Activated effector memory CD4-positive, alpha-beta T cell treated with Interleukin-2 at 50 U/mL for 16 hours (primary cell): ENCODE measurements at regions not wholly inside any gene's neighbourhood (a gene's known extent, or its start where the extent isn't known, plus 50 kb on each side); places are given as distances from the start of the nearest gene placed in this dataset.

Experiments
- DNase-seq: peaks from one replicate; pipeline ENCODE4 v3.0.0-alpha.2; 2020

- DNase-seq, result no peak
These were observed 187.2 kb upstream of the MPHOSPH6 start for GRCh38 chr16:82357237-82357636.

- no peak for DNase-seq
These were observed 180.5 kb upstream of the MPHOSPH6 start for GRCh38 chr16:82350560-82350959.

- DNase-seq, result no peak
These were observed 175.3 kb upstream of the MPHOSPH6 start for GRCh38 chr16:82345318-82345717.

DNA sequence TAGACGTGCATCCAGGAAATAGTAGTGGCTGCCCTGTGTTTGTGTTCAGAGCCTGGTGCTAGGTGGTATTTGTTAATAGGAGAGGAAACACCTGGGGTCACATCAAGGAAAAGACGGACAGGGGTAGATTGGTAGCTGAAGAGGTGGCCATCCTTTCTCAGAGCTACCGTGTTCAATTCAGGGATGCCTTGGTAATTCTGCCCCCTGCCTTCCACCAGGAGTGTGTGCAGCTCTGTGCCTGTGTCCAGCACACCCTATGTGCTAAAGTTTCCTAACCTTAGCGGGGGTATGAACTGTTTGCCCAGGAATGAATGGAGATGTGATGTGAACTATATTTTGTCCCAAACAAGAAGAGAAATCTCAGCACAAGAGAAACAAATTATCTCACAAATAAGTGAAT is 174.1 kb upstream of the MPHOSPH6 start:
- no peak for DNase-seq

DNA sequence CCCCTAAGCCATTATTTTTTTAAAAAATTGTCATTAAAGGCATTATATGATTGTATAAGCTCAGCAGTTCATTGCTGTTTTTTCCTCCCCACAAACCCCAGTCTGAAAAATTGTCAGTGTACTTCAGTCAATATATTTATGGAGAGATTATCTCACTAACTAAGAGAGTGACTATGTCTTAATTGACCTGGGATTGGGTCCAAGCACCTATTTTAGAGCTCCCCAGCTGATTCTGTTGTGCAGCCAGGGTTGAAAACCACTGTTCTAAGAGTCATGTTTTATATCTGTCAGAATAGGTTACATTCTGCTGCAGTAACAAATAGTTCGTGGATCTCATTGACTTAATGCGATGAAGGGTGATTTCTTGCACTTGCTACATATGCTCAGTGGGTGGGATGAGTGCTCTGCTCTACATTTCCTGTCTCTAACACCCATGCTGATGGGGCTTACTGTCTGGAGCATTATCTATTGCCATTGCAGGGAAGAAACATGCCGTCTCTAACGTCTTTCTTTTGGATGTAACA is 171.2 kb upstream of the MPHOSPH6 start:
- no peak for DNase-seq

DNA sequence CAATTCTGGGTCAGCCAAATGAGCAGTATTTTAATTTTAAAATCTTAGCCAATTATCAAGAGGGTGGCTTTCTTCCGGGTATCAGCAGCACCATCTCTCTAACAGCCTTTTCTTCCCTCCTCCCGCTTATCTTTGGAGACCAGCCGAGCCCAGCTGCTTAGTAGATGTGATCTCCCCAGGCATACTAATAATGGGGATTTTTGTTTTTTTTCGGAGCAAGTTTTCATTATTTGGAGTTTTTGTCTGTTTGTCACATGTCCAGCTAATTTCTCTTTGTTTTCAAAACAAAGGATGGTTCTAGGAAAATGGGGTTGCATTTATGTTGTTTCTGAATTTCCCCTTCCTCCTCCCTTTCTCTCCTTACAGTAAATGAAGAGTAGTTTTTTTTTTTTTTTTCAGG is 170.5 kb upstream of the MPHOSPH6 start:
- no peak for DNase-seq

GRCh38 chr16:82337355-82337754 is 167.3 kb upstream of the MPHOSPH6 start:
- DNase-seq, result no peak

DNA sequence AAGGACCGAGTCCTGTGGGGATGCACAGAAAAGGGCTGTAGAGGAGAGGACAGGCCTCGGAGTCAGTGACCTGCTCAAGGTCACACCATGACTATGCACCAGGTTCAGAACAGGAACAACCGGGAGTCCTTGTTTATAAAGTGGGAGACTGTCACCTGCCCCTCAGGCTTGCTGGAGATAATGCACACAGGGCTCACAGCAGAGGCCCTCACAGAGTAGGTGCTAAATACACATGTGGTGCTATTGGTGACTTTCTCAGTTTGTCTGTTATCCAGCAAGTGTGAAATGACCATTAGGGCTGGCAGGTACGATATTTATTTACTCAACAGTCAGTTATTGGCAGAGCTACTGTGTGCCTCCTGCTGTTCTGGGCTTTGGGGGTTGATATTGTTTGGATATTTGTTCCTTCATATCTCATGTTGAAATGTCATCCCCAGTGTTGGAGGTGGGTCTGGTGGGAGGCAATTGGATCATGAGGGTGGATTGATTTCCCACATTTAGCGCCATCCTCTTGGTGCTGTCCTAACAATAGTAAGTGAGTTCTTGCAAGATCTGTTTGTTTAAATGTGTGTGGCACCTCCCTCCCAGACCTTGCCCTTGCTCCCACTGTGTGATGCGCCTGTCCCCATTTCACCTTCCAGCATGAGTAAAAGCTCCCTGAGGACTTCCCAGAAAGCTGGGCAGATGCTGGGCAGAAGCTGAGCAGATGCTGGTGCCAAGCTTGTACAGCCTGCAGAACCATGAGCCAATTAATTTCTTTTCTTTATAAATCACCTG is 162.1 kb upstream of the MPHOSPH6 start:
- no peak for DNase-seq

DNA sequence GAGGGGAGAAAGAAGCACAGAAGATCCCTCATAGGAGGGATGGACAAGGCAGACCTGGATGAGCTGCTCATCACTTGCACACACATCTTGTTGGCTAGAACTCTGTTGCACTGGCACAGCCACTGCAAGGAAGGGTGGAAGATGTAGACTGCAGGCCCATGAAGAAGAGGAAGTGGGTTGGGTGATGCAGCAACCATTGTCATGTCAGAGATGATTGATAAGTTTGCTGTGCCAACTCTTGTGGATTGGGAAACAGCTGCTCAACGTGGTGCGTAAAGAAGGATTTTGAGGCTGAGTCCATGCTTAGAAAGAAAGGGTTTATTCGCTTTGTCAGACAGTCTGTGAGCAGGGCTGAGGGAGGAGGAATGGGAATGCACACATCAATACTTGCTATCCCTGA is 161.4 kb upstream of the MPHOSPH6 start:
- no peak for DNase-seq

GRCh38 chr16:82329504-82330192 is 159.6 kb upstream of the MPHOSPH6 start:
- DNase-seq, result no peak

GRCh38 chr16:82328881-82329469 is 159.0 kb upstream of the MPHOSPH6 start:
- no peak for DNase-seq

DNA sequence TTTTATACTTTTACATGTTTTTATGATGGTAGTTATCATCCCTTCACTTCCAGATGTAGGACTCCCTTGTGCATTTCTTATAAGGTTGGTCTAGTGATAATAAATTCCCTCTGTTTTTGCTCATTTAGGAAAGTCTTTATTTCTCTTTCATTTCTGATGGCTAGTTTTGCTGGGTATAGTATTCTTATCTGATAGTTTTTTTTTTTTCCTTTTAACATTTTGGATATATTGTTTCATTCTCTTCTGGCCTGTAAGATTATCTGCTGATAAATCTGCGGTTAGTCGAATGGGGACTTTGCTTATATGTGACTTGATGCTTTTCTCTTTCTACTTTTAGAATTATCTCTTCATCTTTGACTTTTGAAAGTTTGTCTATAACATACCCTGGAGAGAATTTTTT is 153.1 kb upstream of the MPHOSPH6 start:
- DNase-seq, result no peak

DNA sequence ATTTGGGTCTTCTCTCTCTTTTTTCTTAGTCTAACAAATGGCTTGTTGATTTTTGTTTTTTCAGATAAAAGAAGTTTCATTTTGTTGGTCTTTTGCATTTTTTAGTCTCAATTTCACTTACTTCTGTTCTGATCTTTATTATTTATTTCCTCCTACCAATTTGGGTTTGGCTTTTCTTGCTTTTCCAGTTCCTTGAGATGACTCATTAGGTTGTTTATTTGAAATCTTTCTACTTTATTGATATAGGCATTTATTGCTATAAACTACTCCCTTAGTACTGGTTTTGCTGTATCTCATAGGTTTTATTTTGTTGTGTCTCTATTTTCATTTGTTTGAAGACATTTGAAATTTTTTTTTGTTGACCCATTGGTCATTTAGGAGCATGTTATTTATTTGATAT is 152.2 kb upstream of the MPHOSPH6 start:
- no peak for DNase-seq

GRCh38 chr16:82319038-82319437 is 149.0 kb upstream of the MPHOSPH6 start:
- DNase-seq, result no peak

- DNase-seq, result no peak
These were observed 147.6 kb upstream of the MPHOSPH6 start for GRCh38 chr16:82317411-82318167.

DNA sequence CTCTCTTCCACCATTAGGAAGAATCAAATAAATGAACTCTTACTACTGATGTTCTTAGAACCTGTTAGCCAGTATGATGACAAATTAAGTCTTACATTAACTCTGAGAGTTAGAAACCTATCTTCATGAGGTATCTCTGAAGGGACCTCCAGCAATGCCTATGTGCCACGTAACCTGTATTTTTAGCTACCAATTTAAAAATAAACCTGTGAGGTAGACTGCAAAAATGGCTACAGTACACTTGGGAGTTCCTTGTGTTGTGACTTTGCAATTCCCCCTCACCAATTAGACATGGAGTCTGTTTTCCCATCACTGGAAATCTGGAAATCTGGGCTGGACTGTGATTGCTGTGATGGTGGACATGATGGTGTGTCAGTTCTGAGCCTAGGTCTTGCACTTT is 143.7 kb upstream of the MPHOSPH6 start:
- DNase-seq, result no peak

DNA sequence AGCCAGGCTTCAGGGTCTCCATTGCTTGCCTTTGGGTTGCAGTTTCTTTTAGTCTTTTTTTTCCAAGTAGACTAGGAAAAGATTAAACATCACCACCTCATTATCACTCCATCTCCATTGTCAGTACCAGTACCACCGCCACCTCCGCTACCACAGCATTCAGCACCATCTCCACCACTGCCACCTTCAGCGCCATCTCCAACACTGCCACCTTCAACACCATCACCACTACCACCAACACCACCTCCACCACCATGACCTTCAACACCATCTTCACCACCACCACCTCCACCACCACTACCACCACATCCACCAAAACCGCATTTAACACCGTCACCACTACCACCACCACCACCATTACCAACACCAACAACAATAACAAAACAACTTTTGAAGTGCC is 141.5 kb upstream of the MPHOSPH6 start:
- no peak for DNase-seq

- DNase-seq, result no peak
These were observed 132.2 kb upstream of the MPHOSPH6 start for GRCh38 chr16:82302042-82302727.

DNA sequence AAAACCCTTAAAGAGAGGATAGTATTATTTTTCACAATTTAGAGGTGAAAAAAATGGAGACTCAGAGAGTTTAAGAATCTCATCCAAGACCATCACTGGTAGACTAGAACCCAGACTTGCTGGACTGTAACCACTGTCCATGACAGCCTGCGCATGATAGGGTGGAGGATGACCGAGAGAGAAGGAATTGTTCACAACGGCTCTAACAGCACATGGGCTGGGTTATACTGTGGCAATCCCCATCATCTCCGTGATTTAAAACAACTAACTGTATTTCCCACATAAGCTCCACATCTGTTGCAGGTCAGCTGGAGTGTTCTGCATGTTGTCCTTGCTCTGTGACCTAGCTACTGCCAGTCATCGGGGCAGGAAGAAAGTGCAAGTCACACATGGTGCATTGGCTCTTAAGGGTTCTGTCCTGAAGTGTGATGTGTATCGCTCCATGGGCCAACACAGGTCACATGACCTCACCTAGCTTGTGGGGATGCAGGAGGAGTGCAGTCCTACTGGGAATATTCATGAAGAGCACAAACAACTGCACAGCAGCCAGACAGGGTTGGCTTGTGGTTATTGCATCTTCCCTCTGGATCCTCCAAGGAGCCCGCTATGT is 131.2 kb upstream of the MPHOSPH6 start:
- DNase-seq, result no peak

- DNase-seq, result no peak
These were observed 130.4 kb upstream of the MPHOSPH6 start for GRCh38 chr16:82300374-82300951.

- no peak for DNase-seq
These were observed 128.4 kb upstream of the MPHOSPH6 start for GRCh38 chr16:82298472-82298871.
